HG03103 (cell line): ENCODE measurements at regions not wholly inside any gene's neighbourhood (a gene's known extent, or its start where the extent isn't known, plus 50 kb on each side); places are given as distances from the start of the nearest gene placed in this dataset.

Source experiments
- ATAC-seq: cut with Tn5 transposase; IDR thresholded peaks from one replicate; pipeline ENCODE4 v1.9.1; 2021; ENCODE audit warnings: low read depth; ENCODE audit not compliant: unreplicated experiment

DNA sequence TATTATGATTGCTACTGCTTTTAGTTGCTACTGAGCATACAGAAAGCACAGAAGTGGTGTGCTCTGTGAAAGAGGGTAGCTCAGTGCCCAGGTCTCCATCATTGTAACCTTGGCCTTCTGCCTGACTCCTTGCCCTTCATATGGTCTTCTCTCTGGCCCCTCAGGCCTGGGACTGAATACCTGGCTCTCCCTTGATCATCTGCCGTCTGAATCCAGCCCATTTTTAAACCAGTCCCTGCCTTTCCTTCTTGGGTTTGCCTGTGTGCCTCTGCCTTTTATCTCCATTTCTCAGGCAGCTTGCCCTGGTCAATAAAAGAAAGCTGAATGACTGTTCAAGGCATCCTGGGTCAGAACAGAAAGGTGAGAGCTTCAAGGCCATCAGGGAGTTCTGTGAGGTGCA is 109.1 kb upstream of the ZNF438 start:
- ATAC-seq: no peak

DNA sequence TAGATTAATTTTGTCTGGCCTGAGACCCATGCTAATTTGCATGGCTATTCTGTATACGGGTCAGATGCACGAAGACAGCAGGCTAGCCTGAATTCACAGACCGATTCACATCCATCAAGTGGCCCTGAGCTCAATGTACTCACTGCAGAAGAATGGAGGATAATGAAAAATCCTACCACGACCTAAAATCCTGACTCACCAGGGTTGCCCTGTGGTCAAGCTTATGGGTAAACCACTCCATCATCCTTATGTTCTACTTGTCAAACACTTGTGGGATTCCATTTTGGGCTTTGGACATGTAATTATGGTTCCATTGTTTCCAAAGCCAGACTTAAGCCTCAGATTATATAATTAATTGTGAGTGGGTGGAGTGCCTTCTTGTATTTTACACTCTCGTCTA is 110.4 kb upstream of the ZNF438 start:
- ATAC-seq: no peak

DNA sequence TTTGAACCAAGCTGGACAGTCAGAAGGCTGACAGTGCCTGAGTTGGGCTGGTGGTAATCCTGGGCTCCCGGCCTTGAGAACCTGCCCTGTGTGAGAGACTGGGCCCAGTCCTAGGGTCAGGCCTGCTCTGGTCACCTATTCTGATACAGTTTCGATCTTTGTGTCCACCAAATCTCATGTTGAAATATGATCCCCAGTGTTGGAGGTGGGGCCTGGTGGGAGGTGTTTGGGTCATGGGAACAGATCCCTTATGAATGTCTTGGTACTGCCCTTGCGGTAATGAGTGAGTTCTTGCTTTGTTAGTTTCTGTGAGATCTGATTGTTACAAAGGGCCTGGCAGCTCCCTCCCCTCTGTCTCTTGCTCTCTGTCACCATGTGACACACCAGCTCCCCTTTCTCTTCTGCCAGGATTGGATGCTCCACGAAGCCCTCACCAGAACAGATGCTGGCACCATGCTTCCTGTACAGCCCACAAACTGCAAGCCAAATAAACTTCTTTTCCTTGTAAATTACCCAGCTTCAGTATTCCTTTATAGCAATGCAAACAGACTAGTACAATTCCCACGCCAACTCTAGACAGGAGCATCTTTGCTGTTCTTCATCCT is 111.8 kb upstream of the ZNF438 start:
- ATAC-seq: no peak

DNA sequence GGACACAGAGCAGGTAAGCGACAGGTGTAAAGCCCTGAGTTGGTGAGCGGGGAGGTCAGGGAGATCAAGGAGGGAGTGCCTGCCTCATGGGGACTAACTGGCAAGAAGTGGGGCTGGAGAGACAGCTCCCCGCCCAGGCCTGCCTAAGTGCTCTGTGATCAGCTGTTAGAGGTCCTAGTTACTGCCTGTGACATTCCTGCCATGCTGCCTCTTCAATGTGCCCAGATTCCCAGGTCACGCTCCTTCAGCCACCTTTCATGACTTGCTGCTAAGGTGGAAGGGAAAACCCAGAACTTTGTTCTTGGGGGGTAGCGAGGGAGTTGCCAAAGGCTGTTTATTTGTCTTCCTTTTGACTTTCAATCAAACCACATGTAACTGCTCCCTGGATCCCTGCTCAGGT is 114.3 kb upstream of the ZNF438 start:
- no peak for ATAC-seq

DNA sequence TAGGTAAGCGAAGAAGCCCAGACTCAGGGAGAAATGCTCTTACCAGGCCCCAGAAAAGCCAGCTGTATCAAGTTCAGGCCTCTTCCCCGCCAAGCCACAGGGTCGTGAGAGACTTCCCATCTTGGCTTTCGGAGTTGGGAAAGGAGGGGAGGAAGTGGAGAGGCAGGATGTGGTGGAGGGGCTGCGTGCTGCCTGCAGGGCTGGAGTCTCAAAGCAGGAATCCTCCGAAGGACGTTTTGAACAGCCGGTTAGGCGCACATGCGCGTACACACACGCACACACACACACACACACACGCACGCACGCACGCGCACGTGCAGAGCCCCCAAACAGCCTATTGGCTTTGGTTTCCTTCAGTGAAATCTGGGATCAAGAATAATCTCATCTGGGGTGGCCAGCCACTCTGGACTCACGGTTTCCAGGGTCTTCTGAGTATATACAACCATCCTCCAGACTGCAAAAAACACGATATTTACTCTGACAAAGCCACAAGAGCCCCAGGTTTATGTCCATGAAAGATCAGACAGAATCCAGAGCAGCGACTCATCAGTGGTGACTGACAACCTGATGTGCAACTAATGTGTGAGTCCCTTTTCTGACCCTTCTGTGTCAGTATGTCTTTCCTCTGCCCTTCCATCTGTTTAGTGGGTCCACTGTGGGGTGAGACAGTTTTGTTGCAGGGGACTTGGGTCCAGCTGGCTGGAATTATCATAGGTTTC is 115.0 kb upstream of the ZNF438 start:
- no peak for ATAC-seq

DNA sequence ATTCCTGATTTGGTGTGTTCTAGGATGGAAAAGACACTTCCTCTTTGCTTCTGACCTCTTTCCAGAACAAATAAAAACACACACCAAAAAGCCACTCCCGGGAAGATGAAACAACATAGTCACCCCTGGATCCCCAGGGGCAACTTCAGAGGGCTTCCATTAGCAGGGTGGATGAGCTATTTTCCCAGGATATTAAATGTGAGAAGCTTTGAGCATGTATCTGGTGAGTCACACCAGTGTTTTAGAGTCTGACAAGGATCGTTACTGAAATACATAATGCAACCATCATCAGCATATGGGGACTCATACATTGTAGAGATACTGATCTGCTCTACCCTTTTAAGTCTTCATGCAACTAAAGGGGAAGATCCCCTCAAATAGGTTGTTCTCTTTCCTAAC is 115.5 kb upstream of the ZNF438 start:
- no peak for ATAC-seq

DNA sequence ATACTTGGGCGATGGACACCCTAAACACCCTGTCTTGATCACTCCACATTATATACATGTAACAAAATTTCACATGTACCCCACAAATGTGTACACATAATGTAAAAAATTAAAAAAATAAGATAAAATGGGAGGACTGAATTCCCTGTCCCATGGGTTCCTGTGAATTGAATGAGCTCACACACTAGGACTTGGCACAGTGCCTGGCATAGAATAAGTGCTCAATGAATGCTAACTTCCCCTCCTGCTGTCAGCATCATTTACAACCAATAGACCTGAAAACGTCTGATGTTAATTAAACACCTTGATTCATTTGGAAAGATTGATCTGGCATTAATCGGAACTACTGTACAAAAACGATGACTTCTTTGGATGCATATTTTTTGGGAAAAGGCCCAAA is 117.3 kb upstream of the ZNF438 start:
- ATAC-seq: no peak

DNA sequence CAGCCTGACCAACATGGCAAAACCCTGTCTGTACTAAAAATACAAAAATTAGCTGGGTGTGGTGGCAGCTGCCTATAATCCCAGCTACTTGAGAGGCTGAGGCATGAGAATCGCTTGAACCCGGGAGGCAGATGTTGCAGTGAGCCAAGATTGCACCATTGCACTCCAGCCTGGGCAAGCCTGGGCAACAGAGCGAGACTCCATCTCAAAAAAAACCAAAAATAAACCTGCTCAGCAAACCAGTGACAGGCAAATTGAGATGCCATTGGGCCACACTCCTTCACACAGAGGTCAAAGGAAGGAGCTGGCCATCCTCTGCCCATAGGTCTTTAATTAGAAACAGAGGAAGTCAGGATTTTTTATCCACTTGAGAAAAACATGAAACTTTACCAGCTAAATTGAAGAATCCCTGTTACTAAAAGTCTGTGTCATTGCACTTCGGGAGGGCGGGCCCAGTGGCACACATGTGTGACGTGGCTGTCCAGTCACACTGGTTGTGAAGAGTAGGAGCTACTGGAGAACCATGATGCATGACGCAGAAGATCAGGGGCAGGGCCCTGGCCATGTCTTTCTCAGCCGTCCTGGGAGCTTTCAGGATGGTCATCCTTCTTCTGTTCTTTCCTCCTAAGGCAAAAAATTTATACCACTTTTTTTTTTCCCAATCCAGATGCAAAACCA is 118.3 kb upstream of the ZNF438 start:
- ATAC-seq: no peak

DNA sequence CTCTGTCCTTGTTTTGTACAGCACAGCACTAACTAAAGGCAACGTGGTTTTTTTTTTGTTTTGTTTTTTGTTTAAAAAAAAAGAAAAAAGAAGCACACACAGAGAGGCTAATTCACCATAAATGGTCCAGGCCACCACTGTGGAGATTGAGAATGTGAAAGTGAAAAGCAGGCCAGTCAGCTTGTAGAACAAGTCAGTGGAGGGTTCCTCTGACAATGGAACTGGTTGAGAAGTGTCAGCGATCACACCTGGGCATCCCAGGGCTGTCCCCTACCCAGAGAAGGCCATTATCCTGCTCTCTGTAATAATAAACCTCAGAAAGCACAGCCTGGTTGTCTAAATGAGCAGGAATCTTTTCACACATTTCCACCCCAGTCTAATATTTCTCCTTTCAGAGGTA is 119.6 kb upstream of the ZNF438 start:
- ATAC-seq: no peak

DNA sequence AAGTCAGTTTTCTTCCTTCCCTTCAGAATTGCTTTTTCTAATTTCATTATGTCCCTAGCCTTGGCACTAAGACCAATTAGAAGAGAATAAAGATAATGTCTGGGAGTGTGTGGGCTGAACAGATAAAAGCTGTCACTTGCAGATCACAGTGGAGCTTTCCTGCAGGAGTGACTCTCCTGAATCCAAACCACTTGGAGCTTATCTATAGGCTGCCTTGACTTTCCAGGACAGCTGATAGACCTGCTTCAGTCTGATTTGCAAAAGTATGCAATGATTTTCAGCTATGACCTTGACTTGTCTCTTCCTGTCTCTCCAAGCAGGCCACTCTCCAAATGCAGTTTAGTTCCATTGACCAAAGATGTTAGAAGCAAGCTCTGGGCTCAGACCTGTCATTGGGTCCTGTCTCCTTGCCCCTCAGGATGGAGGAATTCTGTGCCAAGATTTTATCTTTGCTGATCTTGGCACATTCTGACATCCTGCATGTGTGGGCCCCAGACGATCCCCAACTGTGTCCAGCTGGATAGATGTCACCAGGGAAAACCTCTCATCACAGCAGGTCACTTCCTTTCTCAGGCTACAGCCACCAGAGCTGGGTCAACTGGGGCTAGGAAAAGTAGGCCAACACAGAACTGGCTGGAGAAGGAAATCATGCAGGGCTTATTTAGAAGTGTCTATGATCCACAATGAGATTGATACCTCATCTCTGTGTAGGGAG is 120.9 kb upstream of the ZNF438 start:
- no peak for ATAC-seq

DNA sequence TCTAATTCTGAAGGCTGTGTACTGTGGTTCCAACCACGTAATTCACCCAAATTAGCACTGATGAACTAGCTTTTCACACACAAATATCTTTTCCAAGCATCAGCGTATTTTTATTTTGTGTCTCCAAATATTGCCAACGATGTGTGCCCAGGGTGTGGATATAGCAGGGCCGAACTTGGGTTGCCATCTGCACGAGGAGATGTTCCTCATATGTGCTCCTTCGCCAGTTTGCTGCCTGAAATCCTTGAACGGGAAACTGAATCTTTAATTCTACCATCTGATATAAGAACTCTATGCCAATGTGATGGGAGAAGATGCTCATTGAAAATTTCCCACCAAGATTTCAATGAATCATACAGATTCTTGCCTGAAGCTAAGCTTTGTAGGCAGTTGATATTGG is 121.5 kb upstream of the ZNF438 start:
- ATAC-seq: no peak

DNA sequence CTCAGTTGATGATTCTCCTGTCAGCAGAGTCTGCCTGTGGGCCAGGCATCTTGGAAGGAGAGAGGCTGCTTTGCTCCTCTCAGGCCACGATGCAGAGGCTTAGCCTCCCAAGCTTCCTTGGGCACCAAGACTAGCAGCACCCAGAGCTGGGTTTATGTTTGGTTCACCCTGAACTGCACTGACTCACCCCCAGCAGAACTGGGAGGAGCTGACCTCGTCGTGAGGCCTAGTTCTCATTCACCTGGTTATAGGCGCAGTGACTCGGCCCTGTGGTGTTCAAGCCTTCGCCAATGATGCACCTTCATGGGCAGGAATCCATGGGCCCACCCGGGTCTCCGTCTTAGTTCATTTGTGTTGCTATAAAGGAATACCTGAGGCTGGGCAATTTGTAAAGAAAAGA is 122.0 kb upstream of the ZNF438 start:
- ATAC-seq: no peak

DNA sequence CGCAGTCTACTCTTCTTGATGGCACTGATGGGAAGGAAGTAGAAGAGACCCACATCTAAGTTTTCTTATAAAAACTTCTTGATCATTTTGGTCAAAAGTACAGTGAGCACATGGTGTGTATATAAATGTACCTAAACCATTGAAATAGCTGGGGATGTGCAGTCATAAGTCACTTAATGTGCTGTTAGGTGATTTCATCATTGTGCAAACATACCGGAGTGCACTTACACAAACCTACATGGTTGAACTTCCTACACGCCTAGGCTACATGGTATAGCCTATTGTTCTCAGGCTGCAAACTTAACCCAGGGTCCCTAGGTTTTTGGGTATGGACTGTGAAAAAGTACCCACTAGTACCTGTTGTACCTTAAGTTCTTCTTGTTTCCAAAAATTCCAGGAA is 123.3 kb upstream of the ZNF438 start:
- ATAC-seq: no peak

DNA sequence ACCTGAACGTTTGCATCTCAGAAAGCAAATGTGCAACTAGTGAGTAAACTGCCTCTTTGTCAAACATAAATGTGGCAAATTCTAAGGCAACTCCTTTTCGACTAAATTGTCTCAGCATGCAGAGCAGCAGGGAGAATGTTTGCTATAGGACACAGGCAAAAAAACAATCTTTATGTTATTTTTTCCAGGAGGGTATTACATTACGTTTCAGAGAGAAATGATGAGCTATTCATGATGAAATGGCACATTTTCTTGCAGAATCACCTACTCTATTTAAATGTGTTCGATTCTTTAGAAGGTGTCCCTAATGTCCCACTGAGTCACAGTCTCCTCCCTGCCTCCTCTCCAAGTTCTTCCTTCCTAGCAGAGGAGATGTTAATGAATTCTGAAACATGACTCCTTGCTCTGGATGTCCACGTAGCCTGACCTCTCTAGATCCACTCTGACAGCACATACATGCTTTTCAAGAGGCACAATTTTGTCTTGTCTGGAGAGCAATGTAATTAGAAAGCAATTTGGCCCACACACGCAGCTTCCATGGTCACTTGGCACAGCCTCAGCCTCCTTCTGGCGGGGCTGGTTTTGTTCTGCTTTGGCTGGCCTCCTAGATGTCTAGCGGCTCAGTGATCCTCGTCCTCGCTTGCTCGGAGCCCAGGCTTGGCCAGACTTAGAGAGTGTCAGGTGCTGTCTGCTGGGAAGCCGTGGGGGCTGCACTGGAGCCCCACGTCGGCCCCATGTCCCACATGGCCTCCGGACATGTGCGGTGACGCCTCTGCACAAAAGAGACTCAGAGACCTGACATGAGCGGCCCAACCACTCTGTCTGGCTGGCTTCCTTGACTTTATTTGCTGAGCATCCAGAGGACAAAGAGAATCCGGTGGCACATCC is 125.7 kb upstream of the ZNF438 start:
- ATAC-seq: no peak

DNA sequence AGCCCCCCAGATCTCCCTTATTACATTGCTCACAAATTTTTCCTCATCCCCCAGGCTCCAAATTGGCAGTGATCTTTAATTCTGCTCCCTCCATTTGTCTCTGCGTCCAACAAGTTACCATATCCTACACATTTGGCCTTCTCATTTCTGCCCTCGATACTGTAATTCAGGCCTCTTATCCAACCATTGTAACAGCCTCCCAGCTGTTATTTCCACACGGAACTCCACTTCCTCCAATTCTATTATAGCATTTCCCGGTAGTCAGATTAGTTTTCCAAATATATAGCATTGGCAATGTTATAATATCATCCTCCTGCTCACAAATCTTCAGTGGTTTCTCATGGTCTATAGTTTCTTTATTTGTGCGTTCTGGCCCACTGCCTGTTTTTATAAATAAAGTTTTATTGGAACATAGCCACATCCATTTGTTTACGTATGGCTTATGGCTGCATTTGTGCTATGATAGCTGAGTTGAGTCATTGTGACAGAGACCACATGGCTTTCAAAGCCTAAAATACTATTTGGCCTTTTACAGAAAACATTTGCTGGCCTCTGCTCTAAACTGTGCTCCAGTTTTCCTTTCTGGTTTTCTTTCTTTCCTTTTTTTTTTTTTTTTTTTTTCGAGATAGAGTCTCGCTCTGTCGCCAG is 126.5 kb upstream of the ZNF438 start:
- no peak for ATAC-seq

DNA sequence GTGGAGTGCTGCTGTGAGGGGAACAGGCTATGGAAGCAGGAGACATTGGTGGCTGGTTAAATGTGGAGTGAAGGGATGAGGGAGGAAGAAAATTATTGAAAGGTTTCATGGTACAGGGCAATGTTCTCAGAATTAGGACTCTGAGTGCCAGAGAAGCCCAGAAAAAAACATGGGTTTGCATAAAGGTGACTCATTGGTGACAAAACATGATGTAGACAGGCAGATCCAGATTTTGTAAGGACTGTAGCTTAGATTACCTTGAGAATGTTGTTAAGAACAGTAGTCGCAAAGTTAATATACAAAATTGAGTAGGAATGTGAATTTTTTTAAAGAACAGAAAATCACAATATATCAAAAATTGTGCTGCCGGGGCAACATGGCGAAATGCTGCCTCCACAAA is 134.9 kb upstream of the ZNF438 start:
- no peak for ATAC-seq

DNA sequence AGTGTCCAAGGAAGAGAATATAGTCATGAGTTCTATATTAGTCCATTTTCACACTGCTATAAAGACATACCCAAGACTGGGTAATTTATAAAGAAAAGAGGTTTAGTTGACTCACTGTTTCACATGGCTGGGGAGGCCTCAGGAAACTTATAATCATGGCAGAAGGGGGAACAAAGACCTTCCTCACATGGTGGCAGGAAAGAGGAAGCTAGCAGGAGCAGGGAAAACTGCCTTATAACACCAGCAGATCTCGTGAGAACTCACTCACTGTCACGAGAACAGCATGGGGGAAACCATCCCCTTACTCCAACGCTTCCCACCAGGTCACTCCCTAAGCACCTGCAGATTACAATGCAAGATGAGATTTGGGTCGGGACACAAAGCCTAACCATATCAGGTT is 139.0 kb upstream of the ZNF438 start:
- ATAC-seq: no peak

DNA sequence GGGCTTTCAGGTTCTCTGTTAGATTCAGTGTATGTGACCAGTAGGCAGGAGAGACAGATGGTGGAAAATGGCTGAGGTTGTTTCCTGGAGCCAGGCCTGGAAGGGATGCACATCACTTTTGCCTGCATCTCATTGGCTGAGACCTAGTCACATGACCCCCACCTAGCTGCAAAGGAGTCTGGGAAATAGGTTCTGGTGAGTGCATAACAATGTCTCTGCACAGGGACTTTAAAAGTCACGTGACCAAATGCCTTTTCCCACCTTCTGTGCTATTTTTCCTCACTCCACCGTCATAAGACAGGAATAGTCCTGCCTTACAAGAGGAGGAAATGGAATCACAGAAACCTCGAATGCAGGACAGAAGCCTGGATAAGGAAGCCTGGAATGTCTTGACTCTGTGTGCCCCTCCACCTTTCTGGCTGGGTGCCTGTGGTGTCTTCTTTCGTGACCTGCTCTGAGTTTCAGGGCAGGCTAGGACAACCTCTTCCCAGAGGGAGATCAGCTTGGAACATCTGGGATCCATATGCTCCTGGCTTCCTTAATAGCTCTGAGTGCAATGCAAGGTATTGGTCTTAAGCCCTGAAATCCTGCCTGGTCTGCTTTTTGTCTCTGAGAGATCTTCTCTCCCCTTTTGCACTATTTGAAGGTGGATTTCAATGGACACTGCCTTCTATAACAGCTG is 139.9 kb upstream of the ZNF438 start:
- no peak for ATAC-seq

DNA sequence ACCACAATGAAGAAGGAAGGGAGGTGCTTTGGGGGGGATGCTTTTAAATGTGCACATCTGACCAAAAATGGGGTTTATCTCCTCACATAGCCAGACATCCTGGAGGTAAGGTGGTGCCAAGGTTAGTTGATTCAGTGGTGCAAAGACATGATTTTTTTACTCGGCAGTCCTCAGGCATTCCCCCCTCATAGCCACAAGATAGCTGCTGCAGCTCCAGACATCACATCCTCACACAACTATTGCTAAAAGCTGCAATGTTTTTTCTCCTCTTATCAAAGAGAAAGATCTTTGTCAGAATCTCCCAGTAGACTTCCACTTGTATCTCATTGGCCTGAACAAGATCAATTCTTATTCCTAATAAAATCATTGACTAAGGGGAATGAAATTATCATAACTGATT is 141.3 kb upstream of the ZNF438 start:
- no peak for ATAC-seq
